MM.1S (cell line): ENCODE measurements at regions not wholly inside any gene's neighbourhood (a gene's known extent, or its start where the extent isn't known, plus 50 kb on each side); places are given as distances from the start of the nearest gene placed in this dataset.

Experiments
- DNase-seq: peaks from one replicate; pipeline ENCODE4 v3.0.0-alpha.2; 2015
- H2AFZ ChIP-seq: fragments of 300-600 bp; sonication (generic); 2 replicates; pipeline ENCODE4 v1.6.0; 2016; ENCODE audit warnings: antibody characterized with exemption, low read length
- H3F3A ChIP-seq: fragments of 300-600 bp; sonication (generic); 2 replicates; pipeline ENCODE4 v1.6.1; 2016; ENCODE audit warnings: mild to moderate bottlenecking, antibody characterized with exemption, low read length, moderate library complexity, mixed read lengths; ENCODE audit not compliant: insufficient read depth
- H3K27ac ChIP-seq: fragments of 300-600 bp; sonication (generic); 2 replicates; pipeline ENCODE4 v1.5.1; 2016; ENCODE audit warnings: mild to moderate bottlenecking, low read length
- H3K27me3 ChIP-seq: fragments of 300-600 bp; sonication (generic); replicated peaks from 2 replicates; pipeline ENCODE4 v1.6.0; 2016; ENCODE audit warnings: low read length; ENCODE audit not compliant: insufficient read depth
- H3K36me3 ChIP-seq: fragments of 300-600 bp; sonication (generic); replicated peaks from 2 replicates; pipeline ENCODE4 v1.6.1; 2016; ENCODE audit warnings: mild to moderate bottlenecking, low read length, mixed read lengths; ENCODE audit not compliant: insufficient read depth
- H3K4me1 ChIP-seq: fragments of 300-600 bp; sonication (generic); 2 replicates; pipeline ENCODE4 v1.6.1; 2016; ENCODE audit warnings: low read length, mixed read lengths
- H3K4me2 ChIP-seq: fragments of 300-600 bp; sonication (generic); 2 replicates; pipeline ENCODE4 v1.6.0; 2016; ENCODE audit warnings: low read depth, low read length
- H3K4me3 ChIP-seq: fragments of 300-600 bp; sonication (generic); 2 replicates; pipeline ENCODE4 v1.5.1; 2016; ENCODE audit warnings: low read length, mixed read lengths
- H3K79me2 ChIP-seq: fragments of 300-600 bp; sonication (generic); 2 replicates; pipeline ENCODE4 v1.6.1; 2016; ENCODE audit warnings: mixed run types, low read length, mixed read lengths
- H3K9ac ChIP-seq: fragments of 300-600 bp; sonication (generic); 2 replicates; pipeline ENCODE4 v1.6.1; 2016; ENCODE audit warnings: low read length, mixed read lengths
- H3K9me2 ChIP-seq: fragments of 300-600 bp; sonication (generic); replicated peaks from 2 replicates; pipeline ENCODE4 v1.6.1; 2016; ENCODE audit warnings: mild to moderate bottlenecking, low read length, mixed read lengths; ENCODE audit not compliant: insufficient read depth
- H3K9me3 ChIP-seq: fragments of 300-600 bp; sonication (generic); replicated peaks from 2 replicates; pipeline ENCODE4 v1.6.1; 2016; ENCODE audit warnings: mild to moderate bottlenecking, low read length, mixed read lengths; ENCODE audit not compliant: insufficient read depth
- H4K20me1 ChIP-seq: fragments of 300-600 bp; sonication (generic); 2 replicates; pipeline ENCODE4 v1.6.1; 2016; ENCODE audit warnings: mild to moderate bottlenecking, low read length, moderate library complexity, mixed read lengths; ENCODE audit not compliant: insufficient read depth
- CTCF ChIP-seq: fragments of 300-600 bp; sonication (generic); IDR thresholded peaks from 2 replicates; pipeline ENCODE4 v1.5.1; 2016; ENCODE audit warnings: antibody characterized with exemption, low read length, mixed read lengths
- EZH2 ChIP-seq: fragments of 300-600 bp; sonication (generic); optimal IDR thresholded peaks from 2 replicates; pipeline ENCODE3; 2017; ENCODE audit warnings: low read depth, mild to moderate bottlenecking, antibody characterized with exemption, low read length, mixed read lengths
- EZH2phosphoT487 ChIP-seq: fragments of 300-600 bp; sonication (generic); IDR thresholded peaks from 2 replicates; pipeline ENCODE4 v1.6.1; 2018; ENCODE audit warnings: antibody characterized with exemption, low read length

GRCh38 chr2:21939967-21940366, 816.2 kb downstream of the TDRD15 start:
- no peaks in the 10 kb centered on the region for H3K4me1 ChIP-seq
- no peak overlapping the region for H3K4me3 ChIP-seq
- no peaks in the 10 kb centered on the region for H3K9me3 ChIP-seq
- no peak for DNase-seq
- no peak overlapping the region for H2AFZ ChIP-seq
- no peaks in the 10 kb centered on the region for H4K20me1 ChIP-seq
- no peaks in the 10 kb centered on the region for H3K79me2 ChIP-seq
- H3K27ac ChIP-seq: no peak overlapping the region
- no peaks in the 10 kb centered on the region for H3K36me3 ChIP-seq
- H3K9me2 ChIP-seq: no peaks in the 10 kb centered on the region
- no peak overlapping the region for H3K9ac ChIP-seq
- TF ChIP-seq EZH2phosphoT487: no peak
- TF ChIP-seq CTCF: no peak
- TF ChIP-seq EZH2: no peak
- H3K4me2 ChIP-seq: no peak overlapping the region
- H3F3A ChIP-seq: no peaks in the 10 kb centered on the region
- no peaks in the 10 kb centered on the region for H3K27me3 ChIP-seq

GRCh38 chr2:21944536-21944935, 820.8 kb downstream of the TDRD15 start:
- no peak overlapping the region for H3K9ac ChIP-seq
- no peaks in the 10 kb centered on the region for H3K27me3 ChIP-seq
- no peak for TF ChIP-seq EZH2
- no peak for TF ChIP-seq EZH2phosphoT487
- no peak for TF ChIP-seq CTCF

DNA sequence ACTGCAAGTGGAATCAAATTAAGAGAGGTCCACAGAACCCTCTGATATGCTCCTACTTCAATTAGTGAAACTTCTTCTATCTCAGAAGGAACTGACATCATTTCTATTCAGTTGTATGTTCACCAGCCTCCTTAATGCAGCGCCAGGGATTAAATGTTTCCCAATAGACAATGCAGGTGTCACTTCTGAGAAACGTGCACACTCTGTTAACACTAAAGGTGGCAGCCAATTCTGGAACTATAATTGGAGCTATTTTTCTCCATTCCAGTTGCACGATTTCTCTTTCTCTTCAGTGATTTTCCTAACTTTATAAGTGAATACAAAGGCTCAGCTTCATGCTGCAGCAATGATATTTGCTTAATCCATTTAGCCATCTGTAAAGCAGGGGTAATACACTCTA, 821.9 kb downstream of the TDRD15 start:
- TF ChIP-seq CTCF (no peak), EZH2 (no peak), EZH2phosphoT487 (no peak)
- H3K4me1 ChIP-seq: no peaks in the 10 kb centered on the region
- no peak overlapping the region for H3K27ac ChIP-seq
- H4K20me1 ChIP-seq: no peaks in the 10 kb centered on the region
- H3K9ac ChIP-seq: no peak overlapping the region
- no peaks in the 10 kb centered on the region for H3K27me3 ChIP-seq
- no peak overlapping the region for H3K4me3 ChIP-seq
- H3F3A ChIP-seq: no peaks in the 10 kb centered on the region
- H2AFZ ChIP-seq: no peak overlapping the region
- no peaks in the 10 kb centered on the region for H3K36me3 ChIP-seq
- H3K4me2 ChIP-seq: no peak overlapping the region
- H3K9me3 ChIP-seq: no peaks in the 10 kb centered on the region
- no peaks in the 10 kb centered on the region for H3K9me2 ChIP-seq
- no peaks in the 10 kb centered on the region for H3K79me2 ChIP-seq
- DNase-seq: no peak

More at GRCh38 chr2:21944536-21944935, 820.8 kb downstream of the TDRD15 start:
- DNase-seq: no peak
- H3F3A ChIP-seq: no peaks in the 10 kb centered on the region
- H3K36me3 ChIP-seq: no peaks in the 10 kb centered on the region
- no peaks in the 10 kb centered on the region for H3K9me3 ChIP-seq
- no peaks in the 10 kb centered on the region for H3K4me1 ChIP-seq
- no peak overlapping the region for H3K4me2 ChIP-seq
- no peaks in the 10 kb centered on the region for H3K79me2 ChIP-seq
- no peaks in the 10 kb centered on the region for H3K9me2 ChIP-seq
- no peak overlapping the region for H3K27ac ChIP-seq
- no peak overlapping the region for H3K4me3 ChIP-seq
- H4K20me1 ChIP-seq: no peaks in the 10 kb centered on the region
- H2AFZ ChIP-seq: no peak overlapping the region

DNA sequence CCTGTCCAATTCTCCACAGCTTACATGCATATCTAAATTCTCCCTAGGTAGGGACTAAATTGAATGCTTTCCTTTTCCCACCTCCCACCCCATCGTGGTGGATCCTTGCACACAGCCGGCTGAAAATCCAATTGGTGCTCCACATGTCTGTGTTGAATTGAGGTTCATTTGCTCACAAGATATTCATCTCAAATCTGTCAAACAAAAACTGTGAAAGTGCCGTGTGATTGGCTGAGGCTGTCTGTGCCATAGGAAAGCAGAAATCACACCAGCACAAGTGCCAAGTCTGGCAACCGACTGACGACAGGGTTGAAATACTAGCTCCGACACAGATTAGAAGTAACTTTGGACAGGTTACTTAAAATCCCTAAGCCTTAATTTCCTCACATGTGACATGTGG, 823.3 kb downstream of the TDRD15 start:
- H2AFZ ChIP-seq: no peak overlapping the region
- H3K9ac ChIP-seq: no peak overlapping the region
- no peaks in the 10 kb centered on the region for H3K4me1 ChIP-seq
- H3K36me3 ChIP-seq: no peaks in the 10 kb centered on the region
- no peaks in the 10 kb centered on the region for H3K9me2 ChIP-seq
- TF ChIP-seq EZH2phosphoT487: no peak
- no peak overlapping the region for H3K27ac ChIP-seq
- no peaks in the 10 kb centered on the region for H3K27me3 ChIP-seq
- H3K4me2 ChIP-seq: no peak overlapping the region
- no peaks in the 10 kb centered on the region for H3F3A ChIP-seq
- H3K9me3 ChIP-seq: no peaks in the 10 kb centered on the region
- no peaks in the 10 kb centered on the region for H3K79me2 ChIP-seq
- DNase-seq: no peak
- H3K4me3 ChIP-seq: no peak overlapping the region
- no peaks in the 10 kb centered on the region for H4K20me1 ChIP-seq
